Liver (tissue), 8 donors: ENCODE measurements at regions not wholly inside any gene's neighbourhood (a gene's known extent, or its start where the extent isn't known, plus 50 kb on each side); places are given as distances from the start of the nearest gene placed in this dataset.

ENCODE experiments used
- DNase-seq: peaks from one replicate; pipeline ENCODE4 v3.0.0-alpha.2; 2017; ENCODE audit warnings: low spot score
- H3K27ac ChIP-seq, 2 donors: one replicate each; pipeline ENCODE4 v1.7.0; 2013; ENCODE audit warnings: inconsistent platforms in 2 of 2, low read length in 2 of 2, control low read depth in 1 of 2, low read depth in 1 of 2, mild to moderate bottlenecking in 1 of 2
- H3K27me3 ChIP-seq, 4 donors: one replicate each; pipeline versions ENCODE4 v1.6.1 to v1.7.0; 2013; ENCODE audit warnings: low read length in 3 of 4, inconsistent platforms in 1 of 4, mild to moderate bottlenecking in 1 of 4, moderate library complexity in 1 of 4; ENCODE audit not compliant: control insufficient read depth in 4 of 4, insufficient read depth in 4 of 4
- H3K36me3 ChIP-seq, 4 donors: one replicate each; pipeline versions ENCODE4 v1.6.1 to v1.7.0; 2013; ENCODE audit warnings: low read length in 3 of 4, mild to moderate bottlenecking in 3 of 4, low read depth in 1 of 4, moderate library complexity in 1 of 4; ENCODE audit not compliant: control insufficient read depth in 4 of 4, insufficient read depth in 3 of 4
- H3K4me1 ChIP-seq, 4 donors: one replicate each; pipeline versions ENCODE4 v1.6.1 to v1.7.0; 2013; ENCODE audit warnings: low read length in 3 of 4, mild to moderate bottlenecking in 3 of 4, moderate library complexity in 1 of 4; ENCODE audit not compliant: control insufficient read depth in 4 of 4, insufficient read depth in 4 of 4
- H3K4me3 ChIP-seq, 3 donors: one replicate each; pipeline versions ENCODE4 v1.6.1 to v1.7.0; 2013; ENCODE audit warnings: low read length in 3 of 3, control low read depth in 1 of 3, low read depth in 1 of 3, mild to moderate bottlenecking in 1 of 3
- H3K9ac ChIP-seq, 2 donors: one replicate each; pipeline ENCODE4 v1.7.0; 2013; ENCODE audit warnings: low read length in 2 of 2, mild to moderate bottlenecking in 2 of 2, moderate library complexity in 2 of 2, control low read depth in 1 of 2, low read depth in 1 of 2
- H3K9me3 ChIP-seq, 4 donors: one replicate each; pipeline versions ENCODE4 v1.6.1 to v1.7.0; 2013; ENCODE audit warnings: low read length in 3 of 4; ENCODE audit not compliant: control insufficient read depth in 4 of 4
- EGR1 ChIP-seq, 2 donors: IDR thresholded peaks; 2 replicates each; pipeline ENCODE4 v1.6.1; 2016 to 2018; ENCODE audit warnings: antibody characterized with exemption in 2 of 2, low read depth in 2 of 2
- GABPA ChIP-seq, 2 donors: IDR thresholded peaks in 1 of 2; conservative IDR thresholded peaks in 1 of 2; 2 replicates each; pipeline ENCODE4 v1.6.1; 2016; ENCODE audit warnings: antibody characterized with exemption in 2 of 2, mild to moderate bottlenecking in 1 of 2, moderate library complexity in 1 of 2
- HNF4G ChIP-seq: IDR thresholded peaks from 2 replicates; pipeline ENCODE4 v1.6.1; 2016; ENCODE audit warnings: antibody characterized with exemption
- NR2F2 ChIP-seq: IDR thresholded peaks from 2 replicates; pipeline ENCODE4 v1.6.1; 2016; ENCODE audit warnings: antibody characterized with exemption
- RAD21 ChIP-seq, 2 donors: IDR thresholded peaks; 2 replicates each; pipeline ENCODE4 v1.6.1; 2016; ENCODE audit warnings: antibody characterized with exemption in 2 of 2, mild to moderate bottlenecking in 2 of 2
- REST ChIP-seq: IDR thresholded peaks from 2 replicates; pipeline ENCODE4 v1.6.1; 2016; ENCODE audit warnings: antibody characterized with exemption, mild to moderate bottlenecking
- RXRA ChIP-seq, 2 donors: IDR thresholded peaks; 2 replicates each; pipeline ENCODE4 v1.6.1; 2017 to 2018; ENCODE audit warnings: antibody characterized with exemption in 2 of 2, mild to moderate bottlenecking in 1 of 2
- SP1 ChIP-seq: IDR thresholded peaks from 2 replicates; pipeline ENCODE4 v1.6.1; 2018; ENCODE audit warnings: antibody characterized with exemption, mild to moderate bottlenecking
- TAF1 ChIP-seq: conservative IDR thresholded peaks from 2 replicates; pipeline ENCODE4 v1.6.1; 2016; ENCODE audit warnings: antibody characterized with exemption, mild to moderate bottlenecking
- ZBTB33 ChIP-seq: IDR thresholded peaks from 2 replicates; pipeline ENCODE4 v1.6.1; 2016; ENCODE audit warnings: antibody characterized with exemption
- WGBS: extraction: QIAGEN DNeasy Blood & Tissue Kit; methylation state at CpG from one replicate; pipeline ENCODE4 v1.1.7; 2013; 5-methylcytosine and 5-hydroxymethylcytosine counted together
- TF ChIP-seq, protein P1 (sequence below): fragments of 150-350 bp; IDR thresholded peaks from 2 replicates; pipeline ENCODE4 v1.5.1; 2017; ENCODE audit warnings: improper control_type of control experiment, low read depth, low read length; ENCODE audit not compliant: missing input control
- TF ChIP-seq, protein P2 (sequence below): IDR thresholded peaks from 2 replicates; pipeline ENCODE4 v1.6.1; 2016; ENCODE audit warnings: antibody characterized with exemption
- donor health status: healthy.
- donor health status: healthy.
- donor health status: healthy.
- donor health status: healthy.
- donor health status: healthy.

GRCh38 chr2:145124085-145124484 lies 604.2 kb upstream of the ZEB2 start:
- no peak overlapping the region for H3K9ac ChIP-seq
- 89% methylated on average over 4 of the region's 4 CpGs for WGBS
- H3K4me1 ChIP-seq, result no peaks in the 10 kb centered on the region
- no peaks in the 10 kb centered on the region for H3K27me3 ChIP-seq
- TF ChIP-seq GABPA (IDR thresholded peaks at IDR 0.05 in 1 of 2, conservative IDR thresholded peaks at IDR 0.05 in 1 of 2) (no peak), RAD21 (IDR thresholded peaks at IDR 0.05) (no peak), EGR1 (IDR thresholded peaks at IDR 0.05; ENCODE audit: low read depth in 2 of 2) (no peak), SP1 (no peak), HNF4G (no peak), REST (no peak)
- TF ChIP-seq, protein P1, sequence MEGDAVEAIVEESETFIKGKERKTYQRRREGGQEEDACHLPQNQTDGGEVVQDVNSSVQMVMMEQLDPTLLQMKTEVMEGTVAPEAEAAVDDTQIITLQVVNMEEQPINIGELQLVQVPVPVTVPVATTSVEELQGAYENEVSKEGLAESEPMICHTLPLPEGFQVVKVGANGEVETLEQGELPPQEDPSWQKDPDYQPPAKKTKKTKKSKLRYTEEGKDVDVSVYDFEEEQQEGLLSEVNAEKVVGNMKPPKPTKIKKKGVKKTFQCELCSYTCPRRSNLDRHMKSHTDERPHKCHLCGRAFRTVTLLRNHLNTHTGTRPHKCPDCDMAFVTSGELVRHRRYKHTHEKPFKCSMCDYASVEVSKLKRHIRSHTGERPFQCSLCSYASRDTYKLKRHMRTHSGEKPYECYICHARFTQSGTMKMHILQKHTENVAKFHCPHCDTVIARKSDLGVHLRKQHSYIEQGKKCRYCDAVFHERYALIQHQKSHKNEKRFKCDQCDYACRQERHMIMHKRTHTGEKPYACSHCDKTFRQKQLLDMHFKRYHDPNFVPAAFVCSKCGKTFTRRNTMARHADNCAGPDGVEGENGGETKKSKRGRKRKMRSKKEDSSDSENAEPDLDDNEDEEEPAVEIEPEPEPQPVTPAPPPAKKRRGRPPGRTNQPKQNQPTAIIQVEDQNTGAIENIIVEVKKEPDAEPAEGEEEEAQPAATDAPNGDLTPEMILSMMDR, result no peak
- H3K36me3 ChIP-seq, result no peaks in the 10 kb centered on the region
- H3K9me3 ChIP-seq, result no peaks in the 10 kb centered on the region
- DNase-seq, result no peak
- H3K4me3 ChIP-seq, result no peak overlapping the region
- H3K27ac ChIP-seq, result no peak overlapping the region

DNA sequence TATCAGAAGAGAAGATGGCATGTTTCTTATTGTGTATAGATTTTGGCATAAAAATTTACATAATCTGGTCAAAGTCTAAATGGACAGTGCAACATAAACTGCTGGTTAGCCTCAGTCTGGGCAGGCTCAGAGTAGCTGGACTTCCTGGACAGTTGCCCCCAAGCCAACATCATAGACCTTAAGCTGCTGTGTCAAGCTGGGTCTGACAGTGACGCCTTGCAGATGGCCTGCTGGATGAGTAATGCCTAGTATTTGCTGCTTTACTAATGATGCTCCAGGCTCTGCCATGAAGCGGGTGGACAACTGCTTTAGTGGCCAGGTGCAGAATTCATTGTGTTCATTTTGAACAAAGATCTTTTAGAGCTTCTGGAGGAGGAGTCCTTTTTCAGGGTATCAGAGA lies 603.7 kb upstream of the ZEB2 start:
- WGBS, result 87% methylated on average over 2 of the region's 2 CpGs

More for the DNA sequence above, 603.7 kb upstream of the ZEB2 start:
- H3K36me3 ChIP-seq, result no peaks in the 10 kb centered on the region
- TF ChIP-seq ZBTB33 (no peak), RAD21 (IDR thresholded peaks at IDR 0.05) (no peak), RXRA (IDR thresholded peaks at IDR 0.05) (no peak), NR2F2 (peak; percentile 30), TAF1 (no peak)
- TF ChIP-seq, protein P2, sequence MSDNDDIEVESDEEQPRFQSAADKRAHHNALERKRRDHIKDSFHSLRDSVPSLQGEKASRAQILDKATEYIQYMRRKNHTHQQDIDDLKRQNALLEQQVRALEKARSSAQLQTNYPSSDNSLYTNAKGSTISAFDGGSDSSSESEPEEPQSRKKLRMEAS, result no peak
- no peak overlapping the region for H3K27ac ChIP-seq
- H3K9me3 ChIP-seq, result no peaks in the 10 kb centered on the region
- H3K4me1 ChIP-seq, result no peaks in the 10 kb centered on the region
- no peak overlapping the region for H3K4me3 ChIP-seq
- no peak overlapping the region for H3K9ac ChIP-seq
- no peak for DNase-seq
- H3K27me3 ChIP-seq, result no peaks in the 10 kb centered on the region
